ENCODE measurements at regions not wholly inside any gene's neighbourhood (a gene's known extent, or its start where the extent isn't known, plus 50 kb on each side); places are given as distances from the start of the nearest gene placed in this dataset.

GRCh38 chr3:66885326-66886000 is 112.6 kb upstream of the KBTBD8 start (continued):
- TF ChIP-seq THRA (IDR thresholded peaks at IDR 0.05) = no peak
- TF ChIP-seq FOXK2 (conservative IDR thresholded peaks at IDR 0.05 in 1 of 2, IDR thresholded peaks at IDR 0.05 in 1 of 2; ENCODE audit: low read depth in 2 of 2) = no peak
- TF ChIP-seq ELF2 (CRISPR knock-in tag; IDR thresholded peaks at IDR 0.05) = no peak
- no peak for TF ChIP-seq RHOXF2B (CRISPR knock-in tag; conservative IDR thresholded peaks at IDR 0.05)
- TF ChIP-seq ZNF347 (CRISPR knock-in tag; IDR thresholded peaks at IDR 0.05; ENCODE audit: low read depth) = no peak
- no peak for TF ChIP-seq THRAP3 (IDR thresholded peaks at IDR 0.05; ENCODE audit: borderline replicate concordance)
- TF ChIP-seq, protein P1, sequence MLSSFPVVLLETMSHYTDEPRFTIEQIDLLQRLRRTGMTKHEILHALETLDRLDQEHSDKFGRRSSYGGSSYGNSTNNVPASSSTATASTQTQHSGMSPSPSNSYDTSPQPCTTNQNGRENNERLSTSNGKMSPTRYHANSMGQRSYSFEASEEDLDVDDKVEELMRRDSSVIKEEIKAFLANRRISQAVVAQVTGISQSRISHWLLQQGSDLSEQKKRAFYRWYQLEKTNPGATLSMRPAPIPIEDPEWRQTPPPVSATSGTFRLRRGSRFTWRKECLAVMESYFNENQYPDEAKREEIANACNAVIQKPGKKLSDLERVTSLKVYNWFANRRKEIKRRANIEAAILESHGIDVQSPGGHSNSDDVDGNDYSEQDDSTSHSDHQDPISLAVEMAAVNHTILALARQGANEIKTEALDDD (IDR thresholded peaks at IDR 0.05) = peak; percentile 78
- TF ChIP-seq RBM14 (IDR thresholded peaks at IDR 0.05; ENCODE audit: borderline replicate concordance, insufficient read depth, low read depth, low read length) = no peak
- TF ChIP-seq ESRRA (IDR thresholded peaks at IDR 0.05; ENCODE audit: borderline replicate concordance, low read depth) = peak; percentile 69; the same call in 1 of the 2 replicates
- TF ChIP-seq, protein P2, sequence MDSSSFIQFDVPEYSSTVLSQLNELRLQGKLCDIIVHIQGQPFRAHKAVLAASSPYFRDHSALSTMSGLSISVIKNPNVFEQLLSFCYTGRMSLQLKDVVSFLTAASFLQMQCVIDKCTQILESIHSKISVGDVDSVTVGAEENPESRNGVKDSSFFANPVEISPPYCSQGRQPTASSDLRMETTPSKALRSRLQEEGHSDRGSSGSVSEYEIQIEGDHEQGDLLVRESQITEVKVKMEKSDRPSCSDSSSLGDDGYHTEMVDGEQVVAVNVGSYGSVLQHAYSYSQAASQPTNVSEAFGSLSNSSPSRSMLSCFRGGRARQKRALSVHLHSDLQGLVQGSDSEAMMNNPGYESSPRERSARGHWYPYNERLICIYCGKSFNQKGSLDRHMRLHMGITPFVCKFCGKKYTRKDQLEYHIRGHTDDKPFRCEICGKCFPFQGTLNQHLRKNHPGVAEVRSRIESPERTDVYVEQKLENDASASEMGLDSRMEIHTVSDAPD (CRISPR knock-in tag; IDR thresholded peaks at IDR 0.05) = no peak
- TF ChIP-seq BCOR (IDR thresholded peaks at IDR 0.05) = no peak
- TF ChIP-seq ZNF57 (CRISPR knock-in tag; IDR thresholded peaks at IDR 0.05) = no peak
- no peak for TF ChIP-seq ZNF668 (CRISPR knock-in tag; IDR thresholded peaks at IDR 0.05)
- TF ChIP-seq TSHZ1 (CRISPR knock-in tag; IDR thresholded peaks at IDR 0.05) = no peak
- TF ChIP-seq PATZ1 (CRISPR knock-in tag; IDR thresholded peaks at IDR 0.05; ENCODE audit: borderline replicate concordance) = no peak
- no peak for TF ChIP-seq BRD4 (IDR thresholded peaks at IDR 0.05)
- peak; percentile 8; the same call in 1 of the 2 replicates for TF ChIP-seq TEAD4 (IDR thresholded peaks at IDR 0.05; ENCODE audit: low read length)
- TF ChIP-seq TEAD4 (CRISPR knock-in tag; IDR thresholded peaks at IDR 0.05; ENCODE audit: borderline replicate concordance) = no peak
